Cardiac muscle cell (in vitro differentiated cells and primary cell): ENCODE measurements at regions not wholly inside any gene's neighbourhood (a gene's known extent, or its start where the extent isn't known, plus 50 kb on each side); places are given as distances from the start of the nearest gene placed in this dataset.
A peak's percentile ranks its signal among the peaks of the same experiment; 100 is the strongest.

Source experiments
- DNase-seq, 2 donors: peaks; one replicate each; pipeline versions ENCODE4 v3.0.0 to v3.0.0-alpha.2; 2010 to 2017; ENCODE audit warnings: low read depth in 1 of 2, low spot score in 1 of 2
- H3K27ac ChIP-seq: fragments of 200-600 bp; sonication (generic); 2 replicates; pipeline ENCODE4 v1.5.1; 2016
- H3K27me3 ChIP-seq: fragments of 200-600 bp; sonication (generic); 2 replicates; pipeline ENCODE4 v1.6.0; 2016; ENCODE audit warnings: control low read depth
- H3K36me3 ChIP-seq: fragments of 200-600 bp; sonication (generic); 2 replicates; pipeline ENCODE4 v1.5.1; 2016; ENCODE audit warnings: control low read depth
- H3K4me1 ChIP-seq: fragments of 200-600 bp; sonication (generic); 2 replicates; pipeline ENCODE4 v1.8.1; 2017; ENCODE audit warnings: low read depth, mild to moderate bottlenecking, mixed run types
- H3K4me3 ChIP-seq: fragments of 200-600 bp; sonication (generic); 2 replicates; pipeline ENCODE4 v1.5.1; 2016; ENCODE audit warnings: mild to moderate bottlenecking
- H3K9me3 ChIP-seq: fragments of 200-600 bp; sonication (generic); 2 replicates; pipeline ENCODE4 v1.5.1; 2017; ENCODE audit warnings: low read depth, mild to moderate bottlenecking, control low read depth
- CTCF ChIP-seq: IDR thresholded peaks from 2 replicates; pipeline ENCODE4 v1.5.1; 2012; ENCODE audit warnings: low read depth, mild to moderate bottlenecking, low read length

- no peak for TF ChIP-seq CTCF
- Histone ChIP-seq H3K4me3 (no peak overlapping the region), H3K27me3 (no peaks in the 10 kb centered on the region), H3K36me3 (no peaks in the 10 kb centered on the region), H3K27ac (no peak overlapping the region), H3K4me1 (peaks cover 7% of the 10 kb centered on the region), H3K9me3 (no peaks in the 10 kb centered on the region)
- DNase-seq = no peak
These were observed 284.6 kb upstream of the RARB start for GRCh38 chr3:25143356-25144025.

- no peak for TF ChIP-seq CTCF
- no peak overlapping the region for H3K27ac ChIP-seq
These were observed 283.6 kb upstream of the RARB start for GRCh38 chr3:25144430-25144829.

GRCh38 chr3:25145176-25145575, 282.9 kb upstream of the RARB start:
- Histone ChIP-seq H3K36me3 (no peaks in the 10 kb centered on the region), H3K9me3 (no peaks in the 10 kb centered on the region), H3K4me3 (no peak overlapping the region), H3K27me3 (no peaks in the 10 kb centered on the region), H3K27ac (no peak overlapping the region), H3K4me1 (peaks cover 20% of the 10 kb centered on the region)
- TF ChIP-seq CTCF = no peak
- DNase-seq = no peak

More at GRCh38 chr3:25144430-25144829, 283.6 kb upstream of the RARB start:
- H3K36me3 ChIP-seq = no peaks in the 10 kb centered on the region
- no peaks in the 10 kb centered on the region for H3K27me3 ChIP-seq
- H3K4me1 ChIP-seq = peaks cover 16% of the 10 kb centered on the region
- H3K4me3 ChIP-seq = no peak overlapping the region
- H3K9me3 ChIP-seq = no peaks in the 10 kb centered on the region
- no peak for DNase-seq

GRCh38 chr3:25150199-25150598, 277.9 kb upstream of the RARB start:
- TF ChIP-seq CTCF = no peak
- no peak overlapping the region for H3K4me3 ChIP-seq
- DNase-seq = no peak
- no peaks in the 10 kb centered on the region for H3K9me3 ChIP-seq
- no peaks in the 10 kb centered on the region for H3K27me3 ChIP-seq
- no peak overlapping the region for H3K27ac ChIP-seq
- H3K36me3 ChIP-seq = no peaks in the 10 kb centered on the region
- H3K4me1 ChIP-seq = peaks cover 32% of the 10 kb centered on the region

- no peaks in the 10 kb centered on the region for H3K36me3 ChIP-seq
- TF ChIP-seq CTCF = no peak
- no peak overlapping the region for H3K27ac ChIP-seq
- no peak overlapping the region for H3K4me3 ChIP-seq
- H3K27me3 ChIP-seq = no peaks in the 10 kb centered on the region
- peak in 1 of 2 donors; percentile 24 for DNase-seq
- peaks cover 38% of the 10 kb centered on the region for H3K4me1 ChIP-seq
- no peaks in the 10 kb centered on the region for H3K9me3 ChIP-seq
These were observed 276.7 kb upstream of the RARB start for GRCh38 chr3:25151281-25151902.
